MM.1S (cell line): ENCODE measurements at regions not wholly inside any gene's neighbourhood (a gene's known extent, or its start where the extent isn't known, plus 50 kb on each side); places are given as distances from the start of the nearest gene placed in this dataset.

ENCODE experiments used
- DNase-seq: peaks from one replicate; pipeline ENCODE4 v3.0.0-alpha.2; 2015
- H2AFZ ChIP-seq: fragments of 300-600 bp; sonication (generic); 2 replicates; pipeline ENCODE4 v1.6.0; 2016; ENCODE audit warnings: antibody characterized with exemption, low read length
- H3F3A ChIP-seq: fragments of 300-600 bp; sonication (generic); 2 replicates; pipeline ENCODE4 v1.6.1; 2016; ENCODE audit warnings: mild to moderate bottlenecking, antibody characterized with exemption, low read length, moderate library complexity, mixed read lengths; ENCODE audit not compliant: insufficient read depth
- H3K27ac ChIP-seq: fragments of 300-600 bp; sonication (generic); 2 replicates; pipeline ENCODE4 v1.5.1; 2016; ENCODE audit warnings: mild to moderate bottlenecking, low read length
- H3K27me3 ChIP-seq: fragments of 300-600 bp; sonication (generic); replicated peaks from 2 replicates; pipeline ENCODE4 v1.6.0; 2016; ENCODE audit warnings: low read length; ENCODE audit not compliant: insufficient read depth
- H3K36me3 ChIP-seq: fragments of 300-600 bp; sonication (generic); replicated peaks from 2 replicates; pipeline ENCODE4 v1.6.1; 2016; ENCODE audit warnings: mild to moderate bottlenecking, low read length, mixed read lengths; ENCODE audit not compliant: insufficient read depth
- H3K4me1 ChIP-seq: fragments of 300-600 bp; sonication (generic); 2 replicates; pipeline ENCODE4 v1.6.1; 2016; ENCODE audit warnings: low read length, mixed read lengths
- H3K4me2 ChIP-seq: fragments of 300-600 bp; sonication (generic); 2 replicates; pipeline ENCODE4 v1.6.0; 2016; ENCODE audit warnings: low read depth, low read length
- H3K4me3 ChIP-seq: fragments of 300-600 bp; sonication (generic); 2 replicates; pipeline ENCODE4 v1.5.1; 2016; ENCODE audit warnings: low read length, mixed read lengths
- H3K79me2 ChIP-seq: fragments of 300-600 bp; sonication (generic); 2 replicates; pipeline ENCODE4 v1.6.1; 2016; ENCODE audit warnings: mixed run types, low read length, mixed read lengths
- H3K9ac ChIP-seq: fragments of 300-600 bp; sonication (generic); 2 replicates; pipeline ENCODE4 v1.6.1; 2016; ENCODE audit warnings: low read length, mixed read lengths
- H3K9me2 ChIP-seq: fragments of 300-600 bp; sonication (generic); replicated peaks from 2 replicates; pipeline ENCODE4 v1.6.1; 2016; ENCODE audit warnings: mild to moderate bottlenecking, low read length, mixed read lengths; ENCODE audit not compliant: insufficient read depth
- H3K9me3 ChIP-seq: fragments of 300-600 bp; sonication (generic); replicated peaks from 2 replicates; pipeline ENCODE4 v1.6.1; 2016; ENCODE audit warnings: mild to moderate bottlenecking, low read length, mixed read lengths; ENCODE audit not compliant: insufficient read depth
- H4K20me1 ChIP-seq: fragments of 300-600 bp; sonication (generic); 2 replicates; pipeline ENCODE4 v1.6.1; 2016; ENCODE audit warnings: mild to moderate bottlenecking, low read length, moderate library complexity, mixed read lengths; ENCODE audit not compliant: insufficient read depth
- EZH2 ChIP-seq: fragments of 300-600 bp; sonication (generic); optimal IDR thresholded peaks from 2 replicates; pipeline ENCODE3; 2017; ENCODE audit warnings: low read depth, mild to moderate bottlenecking, antibody characterized with exemption, low read length, mixed read lengths
- EZH2phosphoT487 ChIP-seq: fragments of 300-600 bp; sonication (generic); IDR thresholded peaks from 2 replicates; pipeline ENCODE4 v1.6.1; 2018; ENCODE audit warnings: antibody characterized with exemption, low read length
- TF ChIP-seq, protein P1 (sequence below): fragments of 300-600 bp; sonication (generic); IDR thresholded peaks from 2 replicates; pipeline ENCODE4 v1.5.1; 2016; ENCODE audit warnings: antibody characterized with exemption, low read length, mixed read lengths

GRCh38 chr18:78240627-78241252 lies 738.9 kb upstream of the SALL3 start:
- Histone ChIP-seq H3K4me1 (no peaks in the 10 kb centered on the region), H3K79me2 (no peaks in the 10 kb centered on the region), H3K4me3 (no peak overlapping the region), H3K27me3 (no peaks in the 10 kb centered on the region), H3K27ac (no peak overlapping the region), H3F3A (no peaks in the 10 kb centered on the region), H3K9ac (no peak overlapping the region), H3K9me3 (no peaks in the 10 kb centered on the region), H2AFZ (no peak overlapping the region), H3K36me3 (no peaks in the 10 kb centered on the region), H3K4me2 (no peak overlapping the region), H4K20me1 (no peaks in the 10 kb centered on the region), H3K9me2 (no peaks in the 10 kb centered on the region)
- no peak for TF ChIP-seq EZH2
- TF ChIP-seq EZH2phosphoT487: no peak
- TF ChIP-seq, protein P1, sequence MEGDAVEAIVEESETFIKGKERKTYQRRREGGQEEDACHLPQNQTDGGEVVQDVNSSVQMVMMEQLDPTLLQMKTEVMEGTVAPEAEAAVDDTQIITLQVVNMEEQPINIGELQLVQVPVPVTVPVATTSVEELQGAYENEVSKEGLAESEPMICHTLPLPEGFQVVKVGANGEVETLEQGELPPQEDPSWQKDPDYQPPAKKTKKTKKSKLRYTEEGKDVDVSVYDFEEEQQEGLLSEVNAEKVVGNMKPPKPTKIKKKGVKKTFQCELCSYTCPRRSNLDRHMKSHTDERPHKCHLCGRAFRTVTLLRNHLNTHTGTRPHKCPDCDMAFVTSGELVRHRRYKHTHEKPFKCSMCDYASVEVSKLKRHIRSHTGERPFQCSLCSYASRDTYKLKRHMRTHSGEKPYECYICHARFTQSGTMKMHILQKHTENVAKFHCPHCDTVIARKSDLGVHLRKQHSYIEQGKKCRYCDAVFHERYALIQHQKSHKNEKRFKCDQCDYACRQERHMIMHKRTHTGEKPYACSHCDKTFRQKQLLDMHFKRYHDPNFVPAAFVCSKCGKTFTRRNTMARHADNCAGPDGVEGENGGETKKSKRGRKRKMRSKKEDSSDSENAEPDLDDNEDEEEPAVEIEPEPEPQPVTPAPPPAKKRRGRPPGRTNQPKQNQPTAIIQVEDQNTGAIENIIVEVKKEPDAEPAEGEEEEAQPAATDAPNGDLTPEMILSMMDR: no peak
- DNase-seq: no peak

DNA sequence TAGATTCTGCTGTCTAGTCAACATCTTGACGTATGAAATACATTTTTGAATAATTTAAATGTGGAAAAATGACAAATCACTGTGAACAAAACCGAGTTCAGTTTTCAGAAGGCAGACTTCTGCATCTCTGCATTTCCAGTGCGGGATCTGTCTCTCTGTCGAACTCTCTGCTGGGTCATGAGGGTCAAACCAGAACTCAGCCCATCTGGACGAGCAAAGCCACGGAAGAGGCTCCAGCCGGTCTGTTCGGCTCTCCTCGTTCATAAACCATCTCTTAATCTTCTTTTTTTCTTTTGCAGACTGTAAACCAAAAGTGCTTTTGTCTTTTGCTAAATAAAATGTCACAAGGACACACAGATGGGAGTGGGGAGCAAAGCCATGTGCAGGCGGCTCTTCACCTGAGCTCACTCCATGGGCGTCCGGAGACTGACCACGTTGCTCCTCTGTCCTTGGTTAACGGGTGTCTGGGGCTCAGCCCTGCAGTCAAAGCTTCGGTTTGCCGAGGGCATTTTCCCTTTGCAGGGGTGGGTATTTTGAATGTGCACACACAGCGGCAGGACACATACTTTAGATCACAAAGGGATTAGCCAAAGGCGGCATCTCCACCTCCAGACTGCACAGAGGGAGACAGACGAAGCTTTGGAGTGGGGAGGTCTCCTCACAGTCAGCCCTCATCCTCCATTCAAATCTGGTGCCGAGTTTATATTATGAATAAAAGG lies 737.9 kb upstream of the SALL3 start:
- no peak overlapping the region for H2AFZ ChIP-seq
- no peaks in the 10 kb centered on the region for H4K20me1 ChIP-seq
- H3K9me2 ChIP-seq: no peaks in the 10 kb centered on the region

DNA sequence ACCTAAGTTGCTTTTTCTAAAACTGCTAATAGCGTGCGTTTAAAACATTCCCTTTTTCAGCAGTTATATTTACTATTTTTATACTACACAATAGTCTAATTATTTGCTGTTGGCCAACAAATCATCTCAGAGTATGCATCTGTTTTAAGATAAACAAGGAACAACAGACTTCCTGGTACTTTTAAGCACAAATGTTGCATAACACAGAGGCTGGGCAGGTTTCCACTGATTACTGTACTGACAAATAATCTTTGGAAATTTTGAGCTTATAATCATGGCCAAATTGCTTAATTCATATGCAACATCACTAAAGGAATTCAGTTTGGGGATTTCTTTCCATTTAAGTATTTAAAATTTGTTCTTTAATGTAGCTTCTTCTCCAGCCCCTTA lies 737.4 kb upstream of the SALL3 start:
- Histone ChIP-seq H3F3A (no peaks in the 10 kb centered on the region), H3K4me3 (no peak overlapping the region), H3K9ac (no peak overlapping the region), H3K4me2 (no peak overlapping the region), H3K27ac (no peak overlapping the region), H3K9me2 (no peaks in the 10 kb centered on the region), H3K4me1 (no peaks in the 10 kb centered on the region), H3K36me3 (no peaks in the 10 kb centered on the region), H3K79me2 (no peaks in the 10 kb centered on the region), H3K9me3 (no peaks in the 10 kb centered on the region), H2AFZ (no peak overlapping the region), H4K20me1 (no peaks in the 10 kb centered on the region), H3K27me3 (no peaks in the 10 kb centered on the region)
- no peak for DNase-seq
- TF ChIP-seq EZH2 (no peak), EZH2phosphoT487 (no peak)
- TF ChIP-seq, protein P1: no peak

More for the DNA sequence above, 737.9 kb upstream of the SALL3 start:
- Histone ChIP-seq H3K4me3 (no peak overlapping the region), H3K79me2 (no peaks in the 10 kb centered on the region), H3K9me3 (no peaks in the 10 kb centered on the region), H3K4me2 (no peak overlapping the region), H3K27ac (no peak overlapping the region), H3K27me3 (no peaks in the 10 kb centered on the region), H3K4me1 (no peaks in the 10 kb centered on the region), H3K36me3 (no peaks in the 10 kb centered on the region), H3F3A (no peaks in the 10 kb centered on the region), H3K9ac (no peak overlapping the region)
- DNase-seq: no peak
- TF ChIP-seq, protein P1: no peak
- no peak for TF ChIP-seq EZH2phosphoT487
- no peak for TF ChIP-seq EZH2
